NT2/D1 (cell line): ENCODE measurements at regions not wholly inside any gene's neighbourhood (a gene's known extent, or its start where the extent isn't known, plus 50 kb on each side); places are given as distances from the start of the nearest gene placed in this dataset.

Experiments
- DNase-seq: peaks from one replicate; pipeline ENCODE4 v3.0.0-alpha.2; 2011; ENCODE audit warnings: low read depth, low spot score
- H3K27me3 ChIP-seq: 2 replicates; pipeline ENCODE4 v1.6.0; 2011; ENCODE audit warnings: mild to moderate bottlenecking; ENCODE audit not compliant: insufficient read length, insufficient read depth
- H3K36me3 ChIP-seq: 2 replicates; pipeline ENCODE4 v1.6.1; 2011; ENCODE audit warnings: mild to moderate bottlenecking, low read length, mixed read lengths; ENCODE audit not compliant: insufficient read depth, insufficient read length
- H3K4me1 ChIP-seq: 2 replicates; pipeline ENCODE4 v1.5.1; 2011; ENCODE audit not compliant: insufficient read depth, insufficient read length
- H3K4me3 ChIP-seq: 2 replicates; pipeline ENCODE4 v1.5.1; 2011; ENCODE audit warnings: low read depth; ENCODE audit not compliant: insufficient read length
- H3K9ac ChIP-seq: 2 replicates; pipeline ENCODE4 v1.6.0; 2011; ENCODE audit warnings: low read depth; ENCODE audit not compliant: insufficient read length
- H3K9me3 ChIP-seq: 2 replicates; pipeline ENCODE4 v1.5.1; 2011; ENCODE audit warnings: mild to moderate bottlenecking, low read length; ENCODE audit not compliant: insufficient read depth
- SUZ12 ChIP-seq: IDR thresholded peaks from 2 replicates; pipeline ENCODE4 v1.6.1; 2011; ENCODE audit not compliant: insufficient read length, insufficient read depth; ENCODE audit errors: extremely low read depth
- YY1 ChIP-seq: IDR thresholded peaks from 2 replicates; pipeline ENCODE4 v1.6.1; 2011; ENCODE audit not compliant: insufficient read length, insufficient read depth
- ZNF274 ChIP-seq: IDR thresholded peaks from 2 replicates; pipeline ENCODE4 v1.6.1; 2011; ENCODE audit warnings: mild to moderate bottlenecking, low read depth, low read length

GRCh38 chr20:40797425-40797824, 108.4 kb upstream of the MAFB start:
- Histone ChIP-seq H3K9ac (no peak overlapping the region), H3K27me3 (no peaks in the 10 kb centered on the region), H3K36me3 (no peaks in the 10 kb centered on the region), H3K4me3 (no peak overlapping the region), H3K9me3 (0 out of 2 replicates have a peak, but pooled peaks cover 6% of the 10 kb centered on the region), H3K4me1 (no peaks in the 10 kb centered on the region)
- no peak for TF ChIP-seq YY1
- TF ChIP-seq SUZ12: no peak
- TF ChIP-seq ZNF274: no peak
- DNase-seq: no peak

GRCh38 chr20:40798066-40798465, 109.0 kb upstream of the MAFB start:
- H3K27me3 ChIP-seq: no peaks in the 10 kb centered on the region
- 0 out of 2 replicates have a peak, but pooled peaks cover 6% of the 10 kb centered on the region for H3K9me3 ChIP-seq
- no peaks in the 10 kb centered on the region for H3K36me3 ChIP-seq
- no peaks in the 10 kb centered on the region for H3K4me1 ChIP-seq
- H3K4me3 ChIP-seq: no peak overlapping the region
- no peak for TF ChIP-seq YY1
- no peak for TF ChIP-seq SUZ12
- no peak for TF ChIP-seq ZNF274
- no peak for DNase-seq
- H3K9ac ChIP-seq: no peak overlapping the region

GRCh38 chr20:40802886-40803285, 113.8 kb upstream of the MAFB start:
- Histone ChIP-seq H3K4me3 (no peak overlapping the region), H3K9me3 (no peaks in the 10 kb centered on the region), H3K4me1 (no peaks in the 10 kb centered on the region), H3K36me3 (no peaks in the 10 kb centered on the region), H3K9ac (no peak overlapping the region), H3K27me3 (no peaks in the 10 kb centered on the region)
- DNase-seq: no peak
- TF ChIP-seq SUZ12 (no peak), ZNF274 (no peak), YY1 (no peak)

GRCh38 chr20:40803381-40803780, 114.3 kb upstream of the MAFB start:
- TF ChIP-seq ZNF274: no peak
- no peak for TF ChIP-seq SUZ12
- no peak for TF ChIP-seq YY1
- H3K4me3 ChIP-seq: no peak overlapping the region
- H3K27me3 ChIP-seq: no peaks in the 10 kb centered on the region
- H3K4me1 ChIP-seq: no peaks in the 10 kb centered on the region
- no peaks in the 10 kb centered on the region for H3K9me3 ChIP-seq
- H3K9ac ChIP-seq: no peak overlapping the region
- DNase-seq: no peak
- no peaks in the 10 kb centered on the region for H3K36me3 ChIP-seq

GRCh38 chr20:40805592-40805991, 116.6 kb upstream of the MAFB start:
- H3K4me1 ChIP-seq: no peaks in the 10 kb centered on the region
- no peak for DNase-seq
- no peak overlapping the region for H3K4me3 ChIP-seq
- H3K9ac ChIP-seq: no peak overlapping the region
- no peaks in the 10 kb centered on the region for H3K27me3 ChIP-seq
- no peaks in the 10 kb centered on the region for H3K9me3 ChIP-seq
- TF ChIP-seq ZNF274 (no peak), SUZ12 (no peak), YY1 (no peak)
- H3K36me3 ChIP-seq: no peaks in the 10 kb centered on the region

GRCh38 chr20:40806929-40807820, 118.1 kb upstream of the MAFB start:
- H3K36me3 ChIP-seq: no peaks in the 10 kb centered on the region
- no peak overlapping the region for H3K4me3 ChIP-seq
- DNase-seq: no peak
- TF ChIP-seq YY1: no peak
- no peak for TF ChIP-seq SUZ12
- TF ChIP-seq ZNF274: no peak
- H3K4me1 ChIP-seq: no peaks in the 10 kb centered on the region
- no peak overlapping the region for H3K9ac ChIP-seq
- no peaks in the 10 kb centered on the region for H3K27me3 ChIP-seq
- H3K9me3 ChIP-seq: no peaks in the 10 kb centered on the region

GRCh38 chr20:40807821-40808170, 118.8 kb upstream of the MAFB start:
- TF ChIP-seq ZNF274: no peak
- no peak for TF ChIP-seq YY1
- no peak for TF ChIP-seq SUZ12
- H3K27me3 ChIP-seq: no peaks in the 10 kb centered on the region
- H3K36me3 ChIP-seq: no peaks in the 10 kb centered on the region
- DNase-seq: no peak
- no peaks in the 10 kb centered on the region for H3K4me1 ChIP-seq
- H3K4me3 ChIP-seq: no peak overlapping the region
- H3K9ac ChIP-seq: no peak overlapping the region
- no peaks in the 10 kb centered on the region for H3K9me3 ChIP-seq
